SK-N-MC (cell line): ENCODE measurements at regions not wholly inside any gene's neighbourhood (a gene's known extent, or its start where the extent isn't known, plus 50 kb on each side); places are given as distances from the start of the nearest gene placed in this dataset.
"Not testable (repeated sequence)": the region's sequence is repeated elsewhere in the genome, so short reads cannot be mapped to it uniquely, and the experiment has no call there.

Experiments
- EZH2 ChIP-seq: fragments of 200-600 bp; sonication (generic); IDR thresholded peaks from one replicate; pipeline ENCODE4 v1.6.1; 2017; ENCODE audit warnings: antibody characterized with exemption
- POLR2AphosphoS5 ChIP-seq: IDR thresholded peaks from 2 replicates; pipeline ENCODE4 v1.6.1; 2012; ENCODE audit warnings: mild to moderate bottlenecking, low read depth, low read length, borderline replicate concordance

GRCh38 chr1:181253601-181254000, 165.1 kb downstream of the IER5 start:
- TF ChIP-seq EZH2, POLR2AphosphoS5: not testable (repeated sequence)
